Gastrocnemius medialis (tissue), 4 donors: ENCODE measurements at regions not wholly inside any gene's neighbourhood (a gene's known extent, or its start where the extent isn't known, plus 50 kb on each side); places are given as distances from the start of the nearest gene placed in this dataset.

Source experiments
- ATAC-seq, 2 donors: fragments of 150-250 bp; one replicate each; pipeline ENCODE4 v1.9.1; 2016
- DNase-seq, 2 donors: peaks; one replicate each; pipeline ENCODE4 v3.0.0-alpha.2; 2019
- H3K27ac ChIP-seq, 4 donors: fragments of 200-600 bp; sonication (generic); 1 replicate in 1 of 4; 2 replicates in 3 of 4; pipeline ENCODE4 v1.5.1; 2016 to 2018; ENCODE audit warnings: mild to moderate bottlenecking in 2 of 4, moderate library complexity in 1 of 4
- H3K27me3 ChIP-seq, 3 donors: fragments of 200-600 bp; sonication (generic) in 2 of 3; 1 replicate in 1 of 3; 2 replicates in 2 of 3; pipeline versions ENCODE4 v1.5.1 to v1.6.0; 2016 to 2019; ENCODE audit warnings: mild to moderate bottlenecking in 1 of 3, moderate library complexity in 1 of 3
- H3K36me3 ChIP-seq, 2 donors: fragments of 200-600 bp; sonication (generic) in 1 of 2; one replicate each; pipeline ENCODE4 v1.5.1; 2017 to 2018
- H3K4me1 ChIP-seq, 2 donors: fragments of 200-600 bp; sonication (generic) in 1 of 2; one replicate each; pipeline ENCODE4 v1.5.1; 2016 to 2017; ENCODE audit warnings: mild to moderate bottlenecking in 2 of 2
- H3K4me3 ChIP-seq, 4 donors: fragments of 200-600 bp; sonication (generic) in 3 of 4; 1 replicate in 1 of 4; 2 replicates in 3 of 4; pipeline ENCODE4 v1.5.1; 2016 to 2019; ENCODE audit warnings: mild to moderate bottlenecking in 2 of 4
- H3K9me3 ChIP-seq, 3 donors: fragments of 200-600 bp; sonication (generic) in 2 of 3; 1 replicate in 1 of 3; 2 replicates in 2 of 3; pipeline ENCODE4 v1.5.1; 2016 to 2019
- POLR2A ChIP-seq, 2 donors: fragments of 450-650 bp; IDR thresholded peaks; one replicate each; pipeline ENCODE4 v1.6.1; 2017; ENCODE audit warnings: antibody characterized with exemption in 2 of 2, mild to moderate bottlenecking in 2 of 2, moderate library complexity in 2 of 2
- in situ Hi-C, 4 donors: fragments of 200-750 bp; cut with MboI; loops; one replicate each; pipeline versions ENCODE4 v1.15.0 to v1.8.0; 2017; ENCODE audit warnings: low sequenced_read_pairs in 4 of 4
- intact Hi-C: fragments of 100-400 bp; cut with DNase I; formaldehyde crosslinking; loops from one replicate; pipeline ENCODE4 v1.15.1; 2023; ENCODE audit warnings: low total_unique reads
- TF ChIP-seq, protein P1 (sequence below), 5 experiments: fragments of 450-650 bp in 3 of 5; fragments of 200-600 bp in 2 of 5; sonication (generic) in 2 of 5; IDR thresholded peaks in 4 of 5; conservative IDR thresholded peaks in 1 of 5; 1 replicate in 4 of 5; 2 replicates in 1 of 5; pipeline ENCODE4 v1.5.1; 2016 to 2019; ENCODE audit warnings: antibody characterized with exemption in 5 of 5, mild to moderate bottlenecking in 3 of 5, moderate library complexity in 3 of 5

DNA sequence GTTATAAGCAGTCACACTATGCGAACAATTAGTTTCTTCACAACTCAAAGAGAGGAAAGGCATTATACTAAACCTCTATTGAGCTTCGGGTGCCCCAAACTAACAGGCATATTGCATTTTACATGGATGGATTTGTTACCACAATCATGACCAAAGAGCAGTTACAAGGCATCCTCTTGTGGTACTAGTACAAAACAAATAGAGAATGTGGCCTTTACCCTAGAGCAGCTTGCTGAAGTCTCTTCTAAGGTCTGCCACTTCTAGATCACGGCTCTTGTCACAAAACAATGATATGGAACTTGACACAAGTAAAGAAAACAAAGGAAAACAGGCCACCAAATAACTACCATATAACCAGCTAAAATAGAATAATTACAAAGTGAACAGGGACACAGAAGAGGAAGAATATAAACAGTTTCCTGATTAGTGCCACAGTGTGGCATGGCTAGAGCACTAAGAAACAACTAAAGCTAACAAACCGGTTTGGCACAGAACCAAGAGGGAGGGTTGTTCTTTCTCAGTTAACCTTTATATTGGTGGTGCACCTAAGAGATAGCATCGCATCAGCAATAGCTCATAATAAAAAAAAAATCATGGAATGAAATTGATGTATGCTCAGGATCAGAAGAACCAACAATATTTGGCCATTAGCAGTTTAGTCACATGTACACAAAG, 209.7 kb upstream of the ATP2B1 start:
- in situ Hi-C loops = no loop called here
- TF ChIP-seq, protein P1, sequence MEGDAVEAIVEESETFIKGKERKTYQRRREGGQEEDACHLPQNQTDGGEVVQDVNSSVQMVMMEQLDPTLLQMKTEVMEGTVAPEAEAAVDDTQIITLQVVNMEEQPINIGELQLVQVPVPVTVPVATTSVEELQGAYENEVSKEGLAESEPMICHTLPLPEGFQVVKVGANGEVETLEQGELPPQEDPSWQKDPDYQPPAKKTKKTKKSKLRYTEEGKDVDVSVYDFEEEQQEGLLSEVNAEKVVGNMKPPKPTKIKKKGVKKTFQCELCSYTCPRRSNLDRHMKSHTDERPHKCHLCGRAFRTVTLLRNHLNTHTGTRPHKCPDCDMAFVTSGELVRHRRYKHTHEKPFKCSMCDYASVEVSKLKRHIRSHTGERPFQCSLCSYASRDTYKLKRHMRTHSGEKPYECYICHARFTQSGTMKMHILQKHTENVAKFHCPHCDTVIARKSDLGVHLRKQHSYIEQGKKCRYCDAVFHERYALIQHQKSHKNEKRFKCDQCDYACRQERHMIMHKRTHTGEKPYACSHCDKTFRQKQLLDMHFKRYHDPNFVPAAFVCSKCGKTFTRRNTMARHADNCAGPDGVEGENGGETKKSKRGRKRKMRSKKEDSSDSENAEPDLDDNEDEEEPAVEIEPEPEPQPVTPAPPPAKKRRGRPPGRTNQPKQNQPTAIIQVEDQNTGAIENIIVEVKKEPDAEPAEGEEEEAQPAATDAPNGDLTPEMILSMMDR (IDR thresholded peaks at IDR 0.05 in 4 of 5, conservative IDR thresholded peaks at IDR 0.05 in 1 of 5) = no peak
- no peak for TF ChIP-seq POLR2A (IDR thresholded peaks at IDR 0.05)
- Histone ChIP-seq H3K4me3 (no peak overlapping the region), H3K27me3 (no peaks in the 10 kb centered on the region), H3K9me3 (no peaks in the 10 kb centered on the region), H3K36me3 (no peaks in the 10 kb centered on the region), H3K27ac (no peak overlapping the region), H3K4me1 (no peaks in the 10 kb centered on the region)
- intact Hi-C loops = no loop called here
- DNase-seq (no peak), ATAC-seq (no peak)

DNA sequence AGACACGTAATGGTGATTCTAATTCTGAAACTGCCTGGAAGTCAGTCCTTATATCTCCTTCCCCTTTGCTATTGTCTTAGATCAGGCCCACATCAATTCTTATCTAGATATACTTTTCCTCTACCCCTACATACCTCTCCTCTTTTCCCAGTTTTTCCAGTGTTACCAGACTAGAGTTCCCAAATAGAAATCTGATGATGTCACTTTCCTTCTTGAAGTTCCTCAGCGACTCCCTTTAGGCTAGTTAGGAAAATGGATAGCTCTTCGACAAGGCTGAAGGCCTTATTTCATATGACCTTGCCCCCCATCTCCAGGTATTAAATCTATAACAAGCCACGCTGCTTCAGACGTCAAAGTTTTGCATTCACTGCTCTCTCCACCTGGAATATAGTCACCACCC, 201.1 kb upstream of the ATP2B1 start:
- in situ Hi-C loops = no loop called here

DNA sequence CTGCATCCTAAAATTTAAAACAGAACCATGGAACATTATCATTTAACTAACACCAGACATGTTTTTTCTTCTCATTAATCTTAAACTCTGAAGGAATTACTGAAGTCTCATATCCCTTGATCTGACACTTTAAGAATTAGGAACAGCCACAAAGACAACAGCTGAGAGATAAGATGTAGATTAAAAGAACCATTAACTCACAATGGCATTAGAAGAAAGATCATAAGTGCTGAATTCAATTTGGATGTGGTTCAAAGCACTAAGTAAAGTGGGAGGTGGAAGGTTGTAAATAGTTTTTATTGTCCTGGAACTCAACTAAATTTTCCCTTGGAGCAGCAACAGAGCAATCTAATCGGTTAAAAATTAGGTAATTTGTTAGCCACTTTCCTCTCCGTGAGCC, 199.0 kb upstream of the ATP2B1 start:
- in situ Hi-C loops = no loop called here
- Histone ChIP-seq H3K4me3 (no peak overlapping the region), H3K27me3 (no peaks in the 10 kb centered on the region), H3K9me3 (no peaks in the 10 kb centered on the region), H3K27ac (no peak overlapping the region), H3K36me3 (no peaks in the 10 kb centered on the region), H3K4me1 (no peaks in the 10 kb centered on the region)
- TF ChIP-seq POLR2A (IDR thresholded peaks at IDR 0.05) = no peak
- TF ChIP-seq, protein P1 (IDR thresholded peaks at IDR 0.05 in 4 of 5, conservative IDR thresholded peaks at IDR 0.05 in 1 of 5) = no peak
- no peak for DNase-seq
- ATAC-seq = no peak
- intact Hi-C loops = no loop called here

More for the DNA sequence above, 201.1 kb upstream of the ATP2B1 start:
- no peak for DNase-seq
- Histone ChIP-seq H3K27me3 (no peaks in the 10 kb centered on the region), H3K4me1 (no peaks in the 10 kb centered on the region), H3K4me3 (no peak overlapping the region), H3K27ac (no peak overlapping the region), H3K36me3 (no peaks in the 10 kb centered on the region), H3K9me3 (no peaks in the 10 kb centered on the region)
- ATAC-seq = no peak
- intact Hi-C loops = no loop called here
- TF ChIP-seq, protein P1 (IDR thresholded peaks at IDR 0.05 in 4 of 5, conservative IDR thresholded peaks at IDR 0.05 in 1 of 5) = no peak
- no peak for TF ChIP-seq POLR2A (IDR thresholded peaks at IDR 0.05)

DNA sequence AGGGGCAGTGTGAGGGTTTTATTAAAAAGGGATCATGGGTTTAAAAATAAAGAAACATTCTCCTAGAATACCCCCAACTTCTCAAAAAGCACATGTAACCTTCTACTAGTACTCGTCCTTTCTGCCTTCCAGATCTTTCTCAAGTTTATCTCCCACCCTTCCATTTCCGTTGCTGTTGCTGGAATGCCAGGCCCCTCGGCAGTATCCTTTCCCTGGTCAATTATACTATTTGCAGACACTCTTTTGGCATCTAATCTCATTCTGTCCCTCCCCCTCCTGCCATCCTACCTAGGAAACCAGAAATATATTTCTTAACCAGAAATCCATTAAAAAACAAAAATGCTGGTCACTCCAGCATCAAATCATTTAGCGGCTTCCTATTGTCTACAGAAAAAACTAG, 198.2 kb upstream of the ATP2B1 start:
- H3K9me3 ChIP-seq = no peaks in the 10 kb centered on the region
- DNase-seq (no peak), ATAC-seq (no peak)
- H3K27me3 ChIP-seq = no peaks in the 10 kb centered on the region
- TF ChIP-seq, protein P1 (IDR thresholded peaks at IDR 0.05 in 4 of 5, conservative IDR thresholded peaks at IDR 0.05 in 1 of 5) = no peak
- TF ChIP-seq POLR2A (IDR thresholded peaks at IDR 0.05) = no peak
- in situ Hi-C loops (no loop called here), intact Hi-C loops (no loop called here)
- H3K4me3 ChIP-seq = no peak overlapping the region
- no peak overlapping the region for H3K27ac ChIP-seq
- no peaks in the 10 kb centered on the region for H3K4me1 ChIP-seq
- no peaks in the 10 kb centered on the region for H3K36me3 ChIP-seq

DNA sequence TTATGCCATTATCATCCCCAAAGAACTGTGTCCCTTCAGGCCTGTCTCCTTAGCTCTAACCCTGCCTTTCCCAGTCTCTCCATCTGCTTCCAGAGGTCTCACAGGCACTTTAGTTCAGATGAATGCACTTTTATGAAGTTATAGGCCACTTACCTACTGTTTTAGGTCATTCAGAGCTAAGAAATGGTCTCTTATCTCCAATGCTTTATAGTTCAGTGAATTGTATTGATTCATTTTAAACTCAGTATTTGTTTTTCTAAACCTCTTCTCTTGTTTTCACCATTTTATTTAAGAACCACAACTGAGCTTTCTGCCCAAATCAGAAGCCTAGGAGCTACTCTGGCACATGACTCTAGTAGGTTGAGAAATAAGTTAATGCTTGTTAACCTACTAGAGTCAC, 197.5 kb upstream of the ATP2B1 start:
- TF ChIP-seq POLR2A (IDR thresholded peaks at IDR 0.05) = no peak
- TF ChIP-seq, protein P1 (IDR thresholded peaks at IDR 0.05 in 4 of 5, conservative IDR thresholded peaks at IDR 0.05 in 1 of 5) = no peak
- no peaks in the 10 kb centered on the region for H3K4me1 ChIP-seq
- DNase-seq = no peak
- H3K27ac ChIP-seq = no peak overlapping the region
- no peaks in the 10 kb centered on the region for H3K36me3 ChIP-seq
- ATAC-seq = no peak
- in situ Hi-C loops = no loop called here
- H3K27me3 ChIP-seq = no peaks in the 10 kb centered on the region
- intact Hi-C loops = no loop called here
- no peaks in the 10 kb centered on the region for H3K9me3 ChIP-seq
- no peak overlapping the region for H3K4me3 ChIP-seq
